ENCODE measurements at regions not wholly inside any gene's neighbourhood (a gene's known extent, or its start where the extent isn't known, plus 50 kb on each side); places are given as distances from the start of the nearest gene placed in this dataset.
A peak's percentile ranks its signal among the peaks of the same experiment; 100 is the strongest.
"Not testable (repeated sequence)": the region's sequence is repeated elsewhere in the genome, so short reads cannot be mapped to it uniquely, and the experiment has no call there.

DNA sequence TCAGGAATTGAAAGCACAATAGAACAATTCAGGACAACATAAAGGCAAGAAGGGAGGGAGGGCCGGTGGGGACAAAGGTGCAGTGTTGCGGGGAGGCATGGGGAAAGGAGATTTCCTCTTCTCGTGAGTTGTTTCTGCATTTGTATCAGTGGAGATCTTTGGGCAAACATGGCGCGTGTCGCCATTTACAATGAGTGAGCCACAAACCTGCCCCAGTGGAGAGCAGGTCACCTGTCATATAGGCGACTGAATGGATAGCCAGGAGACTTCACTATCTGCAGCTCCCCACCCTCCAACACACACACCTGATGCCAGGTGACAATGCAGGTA, 87.7 kb upstream of the SLC45A1 start:
- no peak overlapping the region for H3K9ac ChIP-seq
- H3K4me2 ChIP-seq: no peak overlapping the region
- H3K4me1 ChIP-seq: no peaks in the 10 kb centered on the region
- TF ChIP-seq Cebpa-rat (IDR thresholded peaks at IDR 0.05): no peak
- H4K20me1 ChIP-seq: no peaks in the 10 kb centered on the region
- no peaks in the 10 kb centered on the region for H3K27me3 ChIP-seq
- H3K4me3 ChIP-seq: no peak overlapping the region
- peaks cover 14% of the 10 kb centered on the region for H3K9me3 ChIP-seq
- no peak overlapping the region for H3K27ac ChIP-seq
- H3K36me3 ChIP-seq: no peaks in the 10 kb centered on the region

DNA sequence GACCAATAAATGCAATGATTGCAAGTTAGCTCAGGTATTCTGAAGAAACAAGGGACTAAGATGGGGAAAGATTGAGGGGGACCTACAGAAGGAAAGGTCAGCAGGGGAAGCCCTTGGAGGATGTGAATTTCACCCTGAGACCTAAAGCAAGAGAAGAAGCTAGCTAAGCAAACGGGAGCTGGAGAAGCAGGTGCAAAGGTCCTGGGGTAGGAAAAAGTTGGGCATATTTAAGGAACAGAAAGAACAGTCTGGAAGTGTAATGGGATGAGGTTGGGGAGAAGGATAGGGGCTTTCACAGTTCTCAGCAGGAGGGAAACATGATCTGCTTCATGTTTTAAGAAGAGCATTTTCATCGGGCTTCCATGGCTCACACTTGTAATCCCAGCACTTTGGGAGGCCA, 89.7 kb upstream of the SLC45A1 start:
- H3K4me1 ChIP-seq: no peaks in the 10 kb centered on the region
- TF ChIP-seq Cebpa-rat (IDR thresholded peaks at IDR 0.05): no peak

DNA sequence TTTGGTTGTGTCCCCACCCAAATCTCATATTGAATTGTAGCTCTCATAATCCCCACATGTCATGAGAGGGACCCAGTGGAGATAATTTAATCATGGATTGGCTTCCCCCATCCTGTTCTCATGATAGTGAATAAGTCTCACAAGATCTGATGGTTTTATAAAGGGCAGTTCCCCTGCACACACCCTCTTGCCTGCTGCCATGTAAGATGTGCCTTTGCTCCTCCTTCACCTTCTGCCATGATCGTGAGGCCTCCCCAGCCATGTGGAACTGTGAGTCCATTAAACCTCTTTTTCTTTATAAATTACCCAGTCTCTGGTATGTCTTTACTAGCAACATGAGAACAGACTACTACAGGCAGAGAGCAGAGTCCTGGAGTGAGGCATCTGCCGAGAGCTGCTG, 90.2 kb upstream of the SLC45A1 start:
- H3K4me3 ChIP-seq, H3K27me3 ChIP-seq, H3K36me3 ChIP-seq, H3K9ac ChIP-seq, H3K4me2 ChIP-seq, H3K27ac ChIP-seq, H4K20me1 ChIP-seq, H3K4me1 ChIP-seq: not testable (repeated sequence)
- H3K9me3 ChIP-seq: peaks cover 14% of the 10 kb centered on the region

More for the DNA sequence above, 89.7 kb upstream of the SLC45A1 start:
- no peaks in the 10 kb centered on the region for H4K20me1 ChIP-seq
- H3K27ac ChIP-seq: no peak overlapping the region
- no peaks in the 10 kb centered on the region for H3K36me3 ChIP-seq
- peaks cover 14% of the 10 kb centered on the region for H3K9me3 ChIP-seq
- no peak overlapping the region for H3K4me2 ChIP-seq
- no peak overlapping the region for H3K4me3 ChIP-seq
- H3K27me3 ChIP-seq: no peaks in the 10 kb centered on the region
- H3K9ac ChIP-seq: no peak overlapping the region

DNA sequence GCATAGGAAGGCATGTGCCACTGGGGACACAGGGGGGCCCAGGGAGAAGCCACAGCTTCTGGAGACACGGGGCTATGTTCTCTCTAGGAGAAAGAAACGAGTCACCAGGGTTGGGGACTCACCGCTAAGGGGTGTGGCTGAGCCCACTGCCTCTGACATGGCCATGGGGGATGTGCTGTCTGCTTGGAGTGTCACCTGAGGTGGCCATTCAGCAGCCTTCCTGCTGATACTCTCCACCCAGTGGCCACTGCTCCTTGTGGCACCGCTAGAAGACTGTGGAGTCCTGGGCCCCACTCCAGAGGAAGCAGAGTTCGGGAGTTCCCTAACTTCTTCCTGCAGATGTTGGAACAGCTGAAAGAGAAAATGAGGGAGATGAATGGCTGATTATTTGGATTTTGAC, 91.2 kb upstream of the SLC45A1 start:
- no peaks in the 10 kb centered on the region for H3K27me3 ChIP-seq
- H4K20me1 ChIP-seq: no peaks in the 10 kb centered on the region
- H3K27ac ChIP-seq: no peak overlapping the region
- H3K4me2 ChIP-seq: no peak overlapping the region
- H3K36me3 ChIP-seq: no peaks in the 10 kb centered on the region
- H3K9ac ChIP-seq: no peak overlapping the region
- no peak overlapping the region for H3K4me3 ChIP-seq
- TF ChIP-seq Cebpa-rat (IDR thresholded peaks at IDR 0.05): no peak
- H3K9me3 ChIP-seq: peaks cover 14% of the 10 kb centered on the region
- no peaks in the 10 kb centered on the region for H3K4me1 ChIP-seq

DNA sequence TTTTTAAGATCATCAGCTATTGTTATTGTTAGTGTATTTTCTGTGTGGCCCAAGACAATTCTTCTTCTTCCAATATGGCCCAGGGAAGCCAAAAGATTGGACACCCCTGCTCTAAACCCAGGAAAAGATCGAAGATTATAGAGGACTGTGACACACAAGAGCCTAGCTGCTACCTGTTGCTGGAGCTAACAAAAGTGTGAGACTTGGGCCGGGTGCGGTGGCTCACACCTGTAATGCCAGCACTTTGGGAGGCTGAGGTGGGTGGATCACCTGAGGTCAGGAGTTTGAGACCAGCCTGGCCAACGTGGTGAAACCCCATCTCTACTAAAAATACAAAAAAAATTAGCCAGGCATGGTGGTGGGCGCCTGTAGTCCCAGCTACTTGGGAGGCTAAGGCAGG, 91.9 kb upstream of the SLC45A1 start:
- H3K4me3 ChIP-seq, H4K20me1 ChIP-seq, H3K36me3 ChIP-seq, H3K9ac ChIP-seq, H3K27ac ChIP-seq, H3K4me1 ChIP-seq, H3K27me3 ChIP-seq, H3K4me2 ChIP-seq: not testable (repeated sequence)
- peaks cover 14% of the 10 kb centered on the region for H3K9me3 ChIP-seq

DNA sequence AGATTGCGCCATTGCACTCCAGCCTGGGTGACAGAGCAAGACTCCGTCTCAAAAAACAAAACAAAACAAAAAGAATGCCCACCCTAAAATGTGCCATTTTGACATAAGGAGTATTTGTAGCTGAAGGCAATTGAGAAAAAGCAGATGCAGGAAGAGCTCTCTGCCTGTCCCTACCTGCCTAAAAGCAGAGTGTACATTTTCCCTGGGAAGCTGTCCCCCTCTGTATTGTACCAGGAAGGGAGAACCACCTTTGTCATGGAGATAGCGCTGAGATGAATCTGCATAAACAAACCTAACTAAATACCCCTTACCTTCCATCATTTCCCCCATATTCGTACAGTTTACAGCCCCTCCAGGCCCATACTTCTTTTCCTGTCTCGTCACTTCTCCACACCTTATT, 94.4 kb upstream of the SLC45A1 start:
- Histone ChIP-seq H4K20me1 (no peaks in the 10 kb centered on the region), H3K9me3 (peaks cover 14% of the 10 kb centered on the region), H3K27me3 (peaks cover 13% of the 10 kb centered on the region), H3K4me1 (no peaks in the 10 kb centered on the region), H3K4me2 (no peak overlapping the region), H3K9ac (no peak overlapping the region), H3K4me3 (no peak overlapping the region), H3K36me3 (no peaks in the 10 kb centered on the region), H3K27ac (no peak overlapping the region)
- no peak for TF ChIP-seq Cebpa-rat (IDR thresholded peaks at IDR 0.05)

DNA sequence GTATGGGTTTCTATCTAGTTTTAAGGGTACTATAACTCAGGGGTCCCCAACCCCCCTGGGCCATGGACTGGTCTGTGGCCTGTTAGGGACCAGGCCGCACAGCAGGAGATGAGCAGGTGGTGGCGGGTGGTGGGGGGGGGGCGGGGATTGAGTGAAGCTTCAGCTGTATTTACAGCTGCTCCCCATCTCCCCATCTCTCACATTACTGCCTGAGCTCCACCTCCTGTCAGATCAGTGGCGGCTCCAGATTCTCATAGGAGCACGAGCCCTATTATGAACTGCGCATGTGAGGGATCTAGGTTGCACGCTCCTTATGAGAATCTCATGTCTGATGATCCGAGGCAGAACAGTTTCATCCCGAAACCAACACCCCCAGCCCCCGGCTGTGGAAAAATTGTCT, 95.1 kb upstream of the SLC45A1 start:
- H3K27ac ChIP-seq: no peak overlapping the region
- H3K4me1 ChIP-seq: no peaks in the 10 kb centered on the region
- H3K9ac ChIP-seq: no peak overlapping the region
- no peak overlapping the region for H3K4me2 ChIP-seq
- no peaks in the 10 kb centered on the region for H4K20me1 ChIP-seq
- TF ChIP-seq Cebpa-rat (IDR thresholded peaks at IDR 0.05): no peak
- H3K4me3 ChIP-seq: no peak overlapping the region
- H3K27me3 ChIP-seq: peaks cover 20% of the 10 kb centered on the region
- H3K36me3 ChIP-seq: no peaks in the 10 kb centered on the region
- H3K9me3 ChIP-seq: peaks cover 12% of the 10 kb centered on the region

DNA sequence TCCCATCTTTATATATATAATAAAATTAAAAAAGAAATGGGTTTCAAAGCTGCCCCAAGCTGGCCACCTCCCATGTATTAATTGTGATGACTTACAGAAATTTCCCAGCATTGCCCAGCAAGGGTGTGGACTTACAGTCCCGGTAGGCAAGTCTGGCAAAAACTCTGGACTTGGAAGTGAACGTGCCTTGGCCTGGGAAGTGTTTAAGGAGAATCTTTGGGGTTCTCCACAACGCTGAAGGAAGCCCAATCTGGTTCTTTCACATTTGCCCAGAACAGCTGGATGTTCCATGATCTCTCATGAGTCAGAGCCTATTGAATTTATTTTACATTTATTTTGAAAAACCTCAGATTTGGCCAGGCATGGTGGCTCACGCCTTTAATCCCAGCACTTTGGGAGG, 98.4 kb upstream of the SLC45A1 start:
- Histone ChIP-seq H3K27me3 (peaks cover 50% of the 10 kb centered on the region), H3K27ac (no peak overlapping the region), H3K4me2 (no peak overlapping the region), H3K4me1 (peaks cover 6% of the 10 kb centered on the region; the same call in 1 of the 2 replicates), H4K20me1 (no peaks in the 10 kb centered on the region), H3K36me3 (no peaks in the 10 kb centered on the region), H3K9me3 (no peaks in the 10 kb centered on the region), H3K4me3 (no peak overlapping the region), H3K9ac (no peak overlapping the region)
- no peak for TF ChIP-seq Cebpa-rat (IDR thresholded peaks at IDR 0.05)

DNA sequence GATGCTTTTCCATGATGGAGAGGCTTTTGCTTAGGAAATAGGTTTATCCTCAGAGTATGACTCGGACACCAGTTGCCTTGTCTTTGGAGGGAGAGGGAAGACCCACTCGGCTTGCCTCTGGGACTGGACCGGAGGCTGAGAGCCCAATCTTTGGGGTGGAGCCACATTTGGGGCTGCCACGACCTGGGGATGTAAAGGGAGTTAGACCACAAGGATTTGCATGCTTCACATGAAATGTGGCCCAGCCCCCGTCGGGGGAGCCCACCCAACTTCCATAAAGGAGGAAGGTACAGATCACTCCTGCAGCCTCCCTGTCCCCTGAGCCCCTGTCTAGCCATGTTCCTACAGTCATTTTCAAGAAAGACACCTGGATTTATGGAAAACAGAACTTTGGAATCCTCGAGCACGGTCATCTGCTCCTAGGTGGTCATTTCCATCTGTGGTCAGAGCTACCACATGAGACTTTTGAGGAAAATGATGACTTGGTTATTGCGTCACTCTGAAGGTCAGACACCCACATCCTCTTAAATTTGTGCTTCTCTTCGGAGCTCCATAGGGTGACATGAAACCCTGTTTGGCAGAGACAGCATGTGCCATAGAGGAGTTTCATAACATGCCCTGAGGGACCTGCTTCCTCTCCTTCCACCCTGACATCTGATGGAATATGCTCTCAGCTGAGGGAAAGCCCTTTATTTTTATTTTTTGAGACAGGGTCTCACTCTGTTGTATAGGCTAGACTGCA, 99.4 kb upstream of the SLC45A1 start:
- H3K27me3 ChIP-seq: peaks cover 52% of the 10 kb centered on the region
- no peaks in the 10 kb centered on the region for H3K36me3 ChIP-seq
- peaks cover 6% of the 10 kb centered on the region; the same call in 1 of the 2 replicates for H3K4me1 ChIP-seq
- H4K20me1 ChIP-seq: no peaks in the 10 kb centered on the region
- no peak overlapping the region for H3K9ac ChIP-seq
- TF ChIP-seq Cebpa-rat (IDR thresholded peaks at IDR 0.05): 0 out of 2 replicates have a peak, but pooled peaks have one; percentile 38
- H3K4me2 ChIP-seq: no peak overlapping the region
- no peak overlapping the region for H3K27ac ChIP-seq
- H3K4me3 ChIP-seq: no peak overlapping the region
- no peaks in the 10 kb centered on the region for H3K9me3 ChIP-seq

DNA sequence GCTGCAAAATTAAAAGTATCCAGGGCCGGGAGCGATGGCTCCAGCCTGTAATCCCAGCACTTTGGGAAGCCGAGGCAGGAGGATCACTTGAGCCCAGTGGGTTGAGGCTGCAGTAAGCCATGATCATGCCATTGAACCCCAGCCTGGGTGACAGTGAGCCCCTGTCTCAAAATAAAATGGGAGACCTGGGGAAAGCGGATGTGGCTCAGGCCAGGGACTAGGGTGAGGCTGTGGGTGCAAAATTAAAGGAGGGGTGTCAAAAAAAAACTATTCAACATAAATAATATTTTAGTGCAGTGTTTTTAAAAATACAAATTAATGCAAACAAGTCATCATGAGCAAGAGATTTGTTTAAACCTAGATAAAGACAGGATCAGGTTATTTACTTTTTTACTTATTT, 100.1 kb upstream of the SLC45A1 start:
- TF ChIP-seq Cebpa-rat (IDR thresholded peaks at IDR 0.05): no peak
- no peak overlapping the region for H3K27ac ChIP-seq
- no peaks in the 10 kb centered on the region for H4K20me1 ChIP-seq
- peaks cover 6% of the 10 kb centered on the region; the same call in 1 of the 2 replicates for H3K4me1 ChIP-seq
- H3K4me3 ChIP-seq: peak overlapping the region; percentile 58
- H3K9me3 ChIP-seq: no peaks in the 10 kb centered on the region
- no peak overlapping the region for H3K9ac ChIP-seq
- H3K4me2 ChIP-seq: peak overlapping the region; percentile 73
- H3K36me3 ChIP-seq: no peaks in the 10 kb centered on the region
- peaks cover 52% of the 10 kb centered on the region for H3K27me3 ChIP-seq

All from BLaER1 (cell line).